Colonic mucosa (tissue), 4 donors: ENCODE measurements at regions not wholly inside any gene's neighbourhood (a gene's known extent, or its start where the extent isn't known, plus 50 kb on each side); places are given as distances from the start of the nearest gene placed in this dataset.

Experiments used
- DNase-seq: peaks from one replicate; pipeline ENCODE4 v3.0.0-alpha.2; 2020
- H3K27ac ChIP-seq: fragments of 200-600 bp; one replicate; pipeline ENCODE4 v1.8.0; 2021
- H3K27me3 ChIP-seq: fragments of 200-600 bp; one replicate; pipeline ENCODE4 v1.8.0; 2021
- H3K36me3 ChIP-seq: fragments of 200-600 bp; one replicate; pipeline ENCODE4 v1.8.0; 2021
- H3K4me1 ChIP-seq: fragments of 200-600 bp; one replicate; pipeline ENCODE4 v1.8.0; 2021; ENCODE audit warnings: mild to moderate bottlenecking
- H3K4me3 ChIP-seq: fragments of 200-600 bp; one replicate; pipeline ENCODE4 v1.8.0; 2021
- H3K9ac ChIP-seq, 2 donors: one replicate each; pipeline ENCODE4 v1.7.0; 2013; ENCODE audit warnings: control low read depth in 2 of 2, low read depth in 2 of 2, low read length in 2 of 2
- H3K9me3 ChIP-seq: fragments of 200-600 bp; one replicate; pipeline ENCODE4 v1.8.0; 2021
- intact Hi-C: fragments of 100-400 bp; cut with DNase I; formaldehyde crosslinking; loops from one replicate; pipeline ENCODE4 v1.14.1; 2022
- TF ChIP-seq, protein P1 (sequence below): fragments of 200-600 bp; IDR thresholded peaks from one replicate; pipeline ENCODE4 v1.8.0; 2022; ENCODE audit warnings: antibody characterized with exemption, mild to moderate bottlenecking
- donor health status: healthy.
- donor health status: DM: no; HTN: no; CAD: no.
- donor health status: DM: no; HTN: no; CAD: no.

GRCh38 chr4:180217070-180217469 is 2026.1 kb upstream of the TENM3 start:
- TF ChIP-seq, protein P1, sequence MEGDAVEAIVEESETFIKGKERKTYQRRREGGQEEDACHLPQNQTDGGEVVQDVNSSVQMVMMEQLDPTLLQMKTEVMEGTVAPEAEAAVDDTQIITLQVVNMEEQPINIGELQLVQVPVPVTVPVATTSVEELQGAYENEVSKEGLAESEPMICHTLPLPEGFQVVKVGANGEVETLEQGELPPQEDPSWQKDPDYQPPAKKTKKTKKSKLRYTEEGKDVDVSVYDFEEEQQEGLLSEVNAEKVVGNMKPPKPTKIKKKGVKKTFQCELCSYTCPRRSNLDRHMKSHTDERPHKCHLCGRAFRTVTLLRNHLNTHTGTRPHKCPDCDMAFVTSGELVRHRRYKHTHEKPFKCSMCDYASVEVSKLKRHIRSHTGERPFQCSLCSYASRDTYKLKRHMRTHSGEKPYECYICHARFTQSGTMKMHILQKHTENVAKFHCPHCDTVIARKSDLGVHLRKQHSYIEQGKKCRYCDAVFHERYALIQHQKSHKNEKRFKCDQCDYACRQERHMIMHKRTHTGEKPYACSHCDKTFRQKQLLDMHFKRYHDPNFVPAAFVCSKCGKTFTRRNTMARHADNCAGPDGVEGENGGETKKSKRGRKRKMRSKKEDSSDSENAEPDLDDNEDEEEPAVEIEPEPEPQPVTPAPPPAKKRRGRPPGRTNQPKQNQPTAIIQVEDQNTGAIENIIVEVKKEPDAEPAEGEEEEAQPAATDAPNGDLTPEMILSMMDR = no peak
- no peaks in the 10 kb centered on the region for H3K9me3 ChIP-seq
- no peak overlapping the region for H3K27ac ChIP-seq
- DNase-seq = no peak
- H3K4me3 ChIP-seq = no peak overlapping the region
- no peak overlapping the region for H3K9ac ChIP-seq
- intact Hi-C loops = no loop called here
- no peaks in the 10 kb centered on the region for H3K4me1 ChIP-seq
- no peaks in the 10 kb centered on the region for H3K27me3 ChIP-seq
- no peaks in the 10 kb centered on the region for H3K36me3 ChIP-seq

- DNase-seq = no peak
- Histone ChIP-seq H3K36me3 (no peaks in the 10 kb centered on the region), H3K4me1 (no peaks in the 10 kb centered on the region), H3K9me3 (no peaks in the 10 kb centered on the region), H3K27ac (no peak overlapping the region), H3K4me3 (no peak overlapping the region), H3K27me3 (no peaks in the 10 kb centered on the region), H3K9ac (no peak overlapping the region)
- TF ChIP-seq, protein P1 = no peak
- intact Hi-C loops = no loop called here
Observed at GRCh38 chr4:180219080-180219479, 2024.1 kb upstream of the TENM3 start.

GRCh38 chr4:180225977-180226376 is 2017.2 kb upstream of the TENM3 start:
- intact Hi-C loops = no loop called here
- DNase-seq = no peak
- TF ChIP-seq, protein P1 = no peak

DNA sequence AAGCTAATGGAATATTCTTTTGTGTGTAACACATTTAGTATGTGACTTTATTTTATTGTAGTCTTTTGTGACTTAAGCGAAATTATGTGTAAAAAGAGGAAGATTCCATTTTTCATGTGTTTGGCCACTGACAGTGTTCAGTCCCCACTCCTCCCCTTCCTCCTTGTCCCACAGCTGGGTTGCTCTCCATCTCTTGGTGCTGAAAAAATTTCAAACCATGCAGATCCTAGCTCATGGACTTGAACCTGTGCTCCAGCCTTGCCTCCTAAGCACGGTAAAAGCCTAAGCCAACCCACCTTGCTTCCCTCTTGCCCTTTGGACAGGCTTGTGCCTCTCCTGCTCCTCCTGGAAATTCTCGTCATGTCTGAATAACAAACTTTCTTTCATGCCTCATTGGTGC is 2008.5 kb upstream of the TENM3 start:
- intact Hi-C loops = no loop called here
- TF ChIP-seq, protein P1 = no peak
- no peaks in the 10 kb centered on the region for H3K36me3 ChIP-seq
- DNase-seq = no peak
- no peak overlapping the region for H3K4me3 ChIP-seq
- no peak overlapping the region for H3K27ac ChIP-seq
- H3K9me3 ChIP-seq = no peaks in the 10 kb centered on the region
- no peak overlapping the region for H3K9ac ChIP-seq
- no peaks in the 10 kb centered on the region for H3K27me3 ChIP-seq
- H3K4me1 ChIP-seq = no peaks in the 10 kb centered on the region

More at GRCh38 chr4:180225977-180226376, 2017.2 kb upstream of the TENM3 start:
- no peaks in the 10 kb centered on the region for H3K4me1 ChIP-seq
- no peaks in the 10 kb centered on the region for H3K27me3 ChIP-seq
- H3K9me3 ChIP-seq = no peaks in the 10 kb centered on the region
- no peak overlapping the region for H3K4me3 ChIP-seq
- H3K27ac ChIP-seq = no peak overlapping the region
- no peaks in the 10 kb centered on the region for H3K36me3 ChIP-seq
- no peak overlapping the region for H3K9ac ChIP-seq

DNA sequence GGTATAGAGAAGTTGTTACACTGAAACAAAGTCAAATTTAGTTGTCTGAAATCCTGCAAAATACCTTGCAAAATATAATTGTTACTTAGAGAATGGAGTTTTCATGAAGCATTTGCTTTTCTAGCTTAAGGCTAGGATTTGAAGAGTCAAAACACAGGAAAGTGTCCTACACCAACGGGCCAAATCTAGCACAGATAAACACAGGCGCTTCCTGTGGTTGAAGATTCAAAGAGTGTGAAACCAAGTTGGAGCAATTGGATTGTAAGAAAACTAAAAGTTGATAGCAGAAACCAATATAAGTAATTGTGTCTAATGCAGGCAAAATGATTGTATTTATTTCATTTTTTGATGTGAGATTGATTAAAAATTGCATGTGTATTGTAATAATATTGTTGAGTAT is 2002.5 kb upstream of the TENM3 start:
- Histone ChIP-seq H3K4me3 (no peak overlapping the region), H3K36me3 (no peaks in the 10 kb centered on the region), H3K9ac (no peak overlapping the region), H3K9me3 (no peaks in the 10 kb centered on the region), H3K4me1 (no peaks in the 10 kb centered on the region), H3K27me3 (no peaks in the 10 kb centered on the region), H3K27ac (no peak overlapping the region)
- TF ChIP-seq, protein P1 = no peak
- DNase-seq = no peak
- intact Hi-C loops = no loop called here

DNA sequence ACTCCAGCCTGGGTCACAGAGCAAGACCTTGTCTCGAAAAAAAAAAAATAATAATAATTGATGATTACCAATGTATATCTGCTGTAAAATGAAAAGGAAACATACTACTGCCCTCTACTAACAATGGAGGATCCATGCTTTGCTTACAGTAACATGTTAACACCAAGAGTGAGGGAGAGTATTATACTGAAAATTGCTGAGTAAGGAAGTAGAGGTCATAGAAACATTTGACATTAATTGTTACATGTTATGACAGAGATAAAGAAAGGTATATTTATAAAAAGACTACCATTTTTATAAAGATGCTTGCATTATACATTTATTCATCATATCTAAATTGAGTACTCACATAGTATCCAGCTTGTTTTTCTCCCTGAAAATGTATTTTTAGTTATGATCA is 1989.8 kb upstream of the TENM3 start:
- intact Hi-C loops = no loop called here
- Histone ChIP-seq H3K36me3 (no peaks in the 10 kb centered on the region), H3K27ac (no peak overlapping the region), H3K27me3 (no peaks in the 10 kb centered on the region), H3K4me3 (no peak overlapping the region), H3K9me3 (no peaks in the 10 kb centered on the region), H3K4me1 (no peaks in the 10 kb centered on the region), H3K9ac (no peak overlapping the region)
- TF ChIP-seq, protein P1 = no peak
- no peak for DNase-seq
